HG02981 (cell line): ENCODE measurements at regions not wholly inside any gene's neighbourhood (a gene's known extent, or its start where the extent isn't known, plus 50 kb on each side); places are given as distances from the start of the nearest gene placed in this dataset.

ENCODE experiments used
- ATAC-seq: cut with Tn5 transposase; IDR thresholded peaks from one replicate; pipeline ENCODE4 v1.9.1; 2021; ENCODE audit warnings: mild to moderate bottlenecking, moderate library complexity; ENCODE audit not compliant: unreplicated experiment

DNA sequence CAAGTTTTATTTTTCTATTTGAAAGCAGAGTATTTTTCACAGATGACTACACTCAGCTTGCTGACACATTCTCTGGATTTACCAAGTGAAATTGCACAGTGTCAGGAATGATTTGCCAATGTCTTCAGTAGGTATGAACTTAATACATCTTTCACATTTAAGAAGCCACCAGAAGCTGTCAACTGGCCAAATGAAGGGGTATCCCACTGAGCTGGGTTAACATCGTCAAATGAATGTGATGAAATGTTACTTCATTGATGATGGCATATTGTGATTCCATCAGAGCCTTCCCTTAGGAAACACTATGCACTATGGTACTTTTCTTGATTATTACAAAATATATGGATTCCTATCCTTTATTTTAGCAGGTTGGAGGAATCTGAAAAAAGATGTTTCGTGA lies 592.3 kb downstream of the FGF9 start:
- no peak for ATAC-seq

- ATAC-seq = no peak
Observed at GRCh38 chr13:22265563-22265962, 594.7 kb downstream of the FGF9 start.

DNA sequence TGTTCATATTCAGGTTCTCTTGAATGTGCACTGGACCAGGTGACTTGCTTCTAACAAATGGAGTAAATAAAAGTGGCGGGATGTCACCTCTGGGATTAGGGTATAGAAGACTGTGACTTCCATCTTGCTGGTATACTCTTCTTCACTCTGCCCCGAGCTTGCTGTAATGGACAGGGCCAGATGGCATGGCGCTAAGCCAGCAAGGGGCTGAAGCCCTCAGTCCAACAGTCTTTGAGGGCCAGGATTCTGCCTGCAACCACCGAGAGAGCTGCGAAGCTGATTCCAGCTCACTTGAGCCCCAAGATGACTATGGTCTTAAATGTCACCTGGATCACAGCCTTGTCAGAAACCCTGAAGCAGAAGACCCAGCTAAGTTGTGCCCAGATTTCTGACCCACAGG lies 600.0 kb downstream of the FGF9 start:
- ATAC-seq = no peak

DNA sequence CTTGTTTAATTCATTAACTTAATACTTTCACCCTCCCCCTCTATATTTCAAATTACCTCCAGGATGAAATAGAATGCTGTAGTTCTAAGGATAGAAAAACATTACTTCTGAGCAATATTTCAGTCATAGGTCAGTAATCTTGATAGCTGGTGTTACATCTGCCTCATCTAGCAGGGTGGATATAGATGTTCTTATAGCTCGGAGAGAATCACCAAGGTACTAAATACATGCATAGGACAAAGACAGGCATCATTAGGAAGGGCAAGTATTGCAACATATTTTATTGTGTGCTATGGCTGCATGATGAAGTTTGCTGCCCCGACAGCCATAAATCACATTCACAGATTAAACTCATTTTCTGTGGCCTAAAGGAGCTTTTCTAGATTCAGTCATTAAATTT lies 601.0 kb downstream of the FGF9 start:
- no peak for ATAC-seq

GRCh38 chr13:22275393-22275792 lies 604.5 kb downstream of the FGF9 start:
- ATAC-seq = no peak

DNA sequence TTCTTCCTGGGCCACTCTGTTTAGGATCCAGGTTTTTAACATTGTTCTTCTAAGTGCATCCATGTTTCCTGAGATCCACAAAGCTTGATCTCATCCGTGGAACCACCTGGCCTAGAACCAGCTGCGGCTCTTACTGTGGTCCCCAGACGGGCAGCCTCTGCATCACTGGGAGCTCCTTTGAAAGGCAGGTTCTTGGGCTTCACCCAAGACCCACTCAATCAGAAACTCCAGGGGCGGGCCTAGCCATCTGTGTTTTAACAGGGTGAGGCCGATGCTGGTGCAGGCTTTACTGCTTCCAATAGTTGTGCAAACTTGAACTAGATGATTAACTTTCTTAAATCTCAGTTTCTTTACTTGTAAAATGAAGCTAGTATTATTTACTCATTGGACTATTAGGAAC lies 605.7 kb downstream of the FGF9 start:
- no peak for ATAC-seq

DNA sequence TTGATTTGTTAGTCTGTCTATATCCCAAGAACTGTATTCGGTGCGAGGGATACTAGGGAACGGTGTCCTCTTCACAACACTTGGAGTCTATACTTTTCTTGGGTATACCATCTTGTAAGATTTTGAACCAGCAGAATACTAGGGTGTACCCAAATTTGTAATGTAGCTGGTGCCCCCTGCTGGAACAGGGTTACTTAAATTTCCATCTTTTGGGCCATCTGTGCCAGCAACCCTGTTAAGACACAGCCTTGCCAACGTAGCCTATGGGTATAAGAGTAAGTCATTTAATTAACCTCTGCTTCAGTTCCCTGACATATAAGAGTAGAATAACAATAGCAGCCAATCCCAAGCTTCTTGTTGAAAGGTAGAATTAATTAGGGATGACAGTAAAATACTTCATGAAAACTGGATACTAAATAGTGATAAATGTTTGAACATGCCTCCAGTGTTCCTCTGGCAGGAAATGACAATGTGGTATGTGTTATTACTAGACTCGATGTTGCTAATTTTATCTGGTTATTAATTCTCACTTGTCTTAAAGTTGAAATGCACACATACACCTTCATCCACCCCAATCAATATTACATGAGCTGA lies 607.6 kb downstream of the FGF9 start:
- ATAC-seq = no peak

- no peak for ATAC-seq
Observed at GRCh38 chr13:22285867-22286266, 615.0 kb downstream of the FGF9 start.

- ATAC-seq = no peak
Observed at GRCh38 chr13:22286338-22286737, 615.5 kb downstream of the FGF9 start.

GRCh38 chr13:22287343-22287920 lies 616.6 kb downstream of the FGF9 start:
- no peak for ATAC-seq

GRCh38 chr13:22288496-22288895 lies 617.6 kb downstream of the FGF9 start:
- ATAC-seq = no peak

- ATAC-seq = no peak
Observed at GRCh38 chr13:22289711-22290110, 618.8 kb downstream of the FGF9 start.

GRCh38 chr13:22298530-22298929 lies 627.7 kb downstream of the FGF9 start:
- ATAC-seq = no peak

- ATAC-seq = no peak
Observed at GRCh38 chr13:22311734-22312404, 641.0 kb downstream of the FGF9 start.

DNA sequence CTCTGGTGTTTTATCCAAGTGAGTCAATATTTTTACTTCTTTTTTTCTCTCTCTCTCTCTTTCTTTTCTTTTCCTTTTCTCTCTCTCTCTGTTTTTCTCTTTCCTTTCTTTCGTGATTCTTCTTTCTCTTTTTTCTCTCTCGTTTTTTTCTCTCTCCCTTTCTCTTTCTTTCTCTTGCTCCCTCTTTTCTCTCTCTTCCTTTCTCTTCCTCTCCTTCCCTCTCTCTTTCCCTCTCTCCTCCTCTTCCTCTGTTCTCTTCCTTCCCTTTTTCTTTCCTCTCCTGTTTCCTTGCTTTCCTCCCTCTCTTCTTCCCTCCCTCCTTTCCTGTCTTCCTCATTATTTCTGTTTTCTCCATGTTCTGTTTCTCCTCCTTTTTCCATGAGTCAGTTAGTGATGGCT lies 641.5 kb downstream of the FGF9 start:
- no peak for ATAC-seq

- no peak for ATAC-seq
Observed at GRCh38 chr13:22316494-22317025, 645.7 kb downstream of the FGF9 start.

DNA sequence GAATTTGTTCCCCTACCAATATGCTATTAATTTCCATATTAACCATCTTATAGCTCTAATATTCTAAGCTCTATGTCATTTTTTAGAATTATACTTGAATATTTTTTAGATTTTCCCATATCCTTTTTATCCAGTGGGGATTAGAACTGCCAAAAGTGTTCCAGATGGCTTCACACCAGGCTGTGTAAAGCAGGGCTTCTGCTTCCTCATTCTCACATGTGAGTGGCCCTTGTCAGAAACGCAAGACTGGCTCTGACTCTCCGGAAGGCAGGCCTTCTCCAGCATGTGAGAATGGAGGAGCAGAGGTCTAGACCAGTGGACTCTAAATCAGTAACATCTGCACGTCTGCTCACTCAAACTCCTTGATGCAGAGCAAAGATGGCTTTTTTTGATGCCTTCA lies 650.1 kb downstream of the FGF9 start:
- ATAC-seq = no peak

DNA sequence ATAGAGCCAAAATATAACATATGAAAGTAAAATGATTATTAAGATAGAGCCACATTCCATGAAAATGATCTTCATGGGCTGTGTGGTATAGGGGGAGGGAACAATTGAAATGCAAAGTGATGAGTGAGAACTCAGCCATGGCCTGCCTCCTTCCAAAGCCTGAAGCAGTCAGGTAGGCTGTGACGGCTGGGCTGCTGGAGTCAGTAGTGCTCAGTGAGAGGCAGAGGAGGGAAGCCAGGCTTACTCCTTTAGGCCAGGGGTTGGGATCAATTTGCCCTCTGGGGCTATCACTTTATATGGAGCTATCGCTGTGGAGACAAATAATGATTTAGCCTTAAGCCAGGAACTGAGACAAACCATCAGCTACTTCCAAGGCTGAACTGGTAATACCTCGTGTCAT lies 654.9 kb downstream of the FGF9 start:
- no peak for ATAC-seq

GRCh38 chr13:22332416-22332815 lies 661.5 kb downstream of the FGF9 start:
- ATAC-seq = no peak

DNA sequence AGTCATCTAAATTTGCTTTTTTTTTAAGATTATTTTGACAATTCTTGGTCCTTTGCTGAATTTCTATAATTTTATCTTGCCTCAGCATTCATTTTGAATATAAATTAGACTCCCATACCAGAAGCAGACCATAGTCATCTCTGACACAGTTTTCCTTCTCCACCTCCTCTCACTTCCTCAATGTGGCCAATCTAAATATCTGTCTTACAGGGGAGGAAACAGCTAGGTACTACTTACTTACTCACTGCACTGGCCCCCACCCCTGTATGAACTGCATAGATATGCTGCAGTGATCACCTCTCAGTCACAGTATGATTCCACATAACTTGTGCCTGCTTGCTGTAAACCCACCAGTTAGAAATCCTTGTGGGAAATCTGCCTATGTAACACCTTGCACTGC lies 665.6 kb downstream of the FGF9 start:
- ATAC-seq = no peak

DNA sequence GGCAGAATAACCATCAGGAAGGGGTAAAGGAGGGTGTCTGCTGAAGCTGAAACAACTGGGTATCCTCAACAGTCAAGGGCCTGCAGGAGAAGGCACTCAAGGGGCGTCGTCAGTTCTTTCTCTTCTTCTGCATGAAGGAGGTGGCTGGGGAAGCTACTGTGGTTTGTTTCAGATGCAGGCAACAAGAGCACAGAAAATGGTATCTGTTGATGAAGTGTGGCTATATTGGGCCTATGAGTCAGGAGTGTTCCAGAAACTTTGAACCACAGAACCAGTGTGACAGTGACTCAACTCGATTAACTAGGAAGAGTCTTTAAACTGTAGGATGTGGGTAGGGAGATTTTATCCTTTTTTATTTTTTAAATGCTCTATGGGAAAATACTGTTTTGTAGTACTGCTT lies 686.3 kb downstream of the FGF9 start:
- no peak for ATAC-seq

DNA sequence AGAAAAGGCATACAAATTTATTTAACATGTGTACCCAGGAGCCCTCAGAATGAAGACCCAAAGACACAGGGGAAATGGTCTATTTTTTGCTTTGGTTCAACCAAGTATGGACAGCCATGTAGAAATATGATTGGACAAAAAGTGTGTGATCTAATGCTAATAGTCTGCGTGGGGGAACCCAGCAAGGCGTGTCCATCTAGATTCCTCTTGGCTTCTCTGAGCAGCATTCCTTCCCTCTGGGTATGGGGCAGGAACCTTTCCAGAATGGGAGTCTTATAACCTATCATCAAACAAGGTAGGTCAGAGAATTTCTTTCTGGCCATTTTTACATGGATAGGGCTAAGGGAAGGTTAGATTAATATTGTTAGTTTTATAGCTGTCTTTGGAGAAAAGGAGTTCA lies 698.2 kb downstream of the FGF9 start:
- no peak for ATAC-seq
